ENCODE measurements at regions not wholly inside any gene's neighbourhood (a gene's known extent, or its start where the extent isn't known, plus 50 kb on each side); places are given as distances from the start of the nearest gene placed in this dataset.
"Not testable (repeated sequence)": the region's sequence is repeated elsewhere in the genome, so short reads cannot be mapped to it uniquely, and the experiment has no call there.

- Mint-ChIP-seq H3K4me1 (ENCODE audit: low read depth) (no peaks in the 10 kb centered on the region), H3K27ac (ENCODE audit: unreplicated experiment) (no peak overlapping the region), H3K9me3 (ENCODE audit: low read depth) (no peaks in the 10 kb centered on the region), H3K27me3 (ENCODE audit: low read depth) (no peaks in the 10 kb centered on the region), H3K4me3 (ENCODE audit: unreplicated experiment) (no peak overlapping the region), H3K36me3 (ENCODE audit: low read depth) (no peaks in the 10 kb centered on the region)
- TF ChIP-seq, protein P1, sequence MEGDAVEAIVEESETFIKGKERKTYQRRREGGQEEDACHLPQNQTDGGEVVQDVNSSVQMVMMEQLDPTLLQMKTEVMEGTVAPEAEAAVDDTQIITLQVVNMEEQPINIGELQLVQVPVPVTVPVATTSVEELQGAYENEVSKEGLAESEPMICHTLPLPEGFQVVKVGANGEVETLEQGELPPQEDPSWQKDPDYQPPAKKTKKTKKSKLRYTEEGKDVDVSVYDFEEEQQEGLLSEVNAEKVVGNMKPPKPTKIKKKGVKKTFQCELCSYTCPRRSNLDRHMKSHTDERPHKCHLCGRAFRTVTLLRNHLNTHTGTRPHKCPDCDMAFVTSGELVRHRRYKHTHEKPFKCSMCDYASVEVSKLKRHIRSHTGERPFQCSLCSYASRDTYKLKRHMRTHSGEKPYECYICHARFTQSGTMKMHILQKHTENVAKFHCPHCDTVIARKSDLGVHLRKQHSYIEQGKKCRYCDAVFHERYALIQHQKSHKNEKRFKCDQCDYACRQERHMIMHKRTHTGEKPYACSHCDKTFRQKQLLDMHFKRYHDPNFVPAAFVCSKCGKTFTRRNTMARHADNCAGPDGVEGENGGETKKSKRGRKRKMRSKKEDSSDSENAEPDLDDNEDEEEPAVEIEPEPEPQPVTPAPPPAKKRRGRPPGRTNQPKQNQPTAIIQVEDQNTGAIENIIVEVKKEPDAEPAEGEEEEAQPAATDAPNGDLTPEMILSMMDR (IDR thresholded peaks at IDR 0.05): no peak
- no peak for DNase-seq (ENCODE audit: low spot score)
These were observed 507.6 kb upstream of the ROBO2 start for GRCh38 chr3:76532158-76532822.

DNA sequence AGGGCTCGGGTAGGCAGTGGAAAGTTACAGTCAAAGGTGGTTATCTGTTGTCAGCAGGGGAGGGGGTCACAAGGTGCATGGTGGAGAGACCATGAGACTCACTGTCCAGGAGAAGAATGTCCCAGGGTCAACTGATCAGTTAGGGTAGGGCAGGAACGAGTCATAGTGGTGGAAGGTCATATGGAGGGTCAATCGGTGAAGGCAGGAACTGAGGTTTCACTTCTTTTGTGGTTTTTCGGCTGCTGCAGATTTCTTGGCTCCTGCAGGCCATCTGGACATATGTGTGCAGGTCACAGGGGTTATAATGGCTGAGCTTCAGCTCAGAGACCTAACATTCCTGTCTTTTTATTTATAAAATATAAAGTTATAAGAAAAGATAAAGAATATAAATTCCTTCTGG lies 506.2 kb upstream of the ROBO2 start:
- not testable (repeated sequence) for H3K27me3 Mint-ChIP-seq (ENCODE audit: low read depth); DNase-seq (ENCODE audit: low spot score); H3K36me3 Mint-ChIP-seq (ENCODE audit: low read depth); H3K27ac Mint-ChIP-seq (ENCODE audit: unreplicated experiment); H3K4me3 Mint-ChIP-seq (ENCODE audit: unreplicated experiment); H3K9me3 Mint-ChIP-seq (ENCODE audit: low read depth); H3K4me1 Mint-ChIP-seq (ENCODE audit: low read depth)

- DNase-seq (ENCODE audit: low spot score); H3K36me3 Mint-ChIP-seq (ENCODE audit: low read depth); H3K9me3 Mint-ChIP-seq (ENCODE audit: low read depth); H3K27ac Mint-ChIP-seq (ENCODE audit: unreplicated experiment); H3K4me3 Mint-ChIP-seq (ENCODE audit: unreplicated experiment); H3K4me1 Mint-ChIP-seq (ENCODE audit: low read depth); H3K27me3 Mint-ChIP-seq (ENCODE audit: low read depth): not testable (repeated sequence)
These were observed 502.0 kb upstream of the ROBO2 start for GRCh38 chr3:76537857-76538256.

DNA sequence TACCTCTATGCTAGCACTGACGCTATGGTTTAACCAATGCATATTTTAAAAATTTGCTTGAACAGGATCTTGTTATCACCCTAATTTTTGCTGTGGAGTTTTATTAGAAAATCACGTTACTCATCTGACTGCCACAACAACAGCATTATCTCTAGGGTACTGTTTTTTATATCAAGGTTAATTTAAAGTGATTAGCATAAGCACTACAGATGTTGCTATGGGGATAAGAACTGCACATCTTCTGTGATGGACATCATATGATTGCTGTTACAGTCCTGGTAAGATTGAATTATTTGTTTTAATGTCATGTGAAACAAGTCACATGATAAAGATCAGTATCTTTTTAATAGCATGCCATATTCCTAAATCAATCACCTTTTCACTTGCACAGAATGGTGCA lies 492.2 kb upstream of the ROBO2 start:
- H3K9me3 Mint-ChIP-seq (ENCODE audit: low read depth): no peaks in the 10 kb centered on the region
- H3K27ac Mint-ChIP-seq (ENCODE audit: unreplicated experiment): no peak overlapping the region
- no peak overlapping the region for H3K4me3 Mint-ChIP-seq (ENCODE audit: unreplicated experiment)
- H3K36me3 Mint-ChIP-seq (ENCODE audit: low read depth): no peaks in the 10 kb centered on the region
- H3K27me3 Mint-ChIP-seq (ENCODE audit: low read depth): no peaks in the 10 kb centered on the region
- no peaks in the 10 kb centered on the region for H3K4me1 Mint-ChIP-seq (ENCODE audit: low read depth)
- DNase-seq (ENCODE audit: low spot score): no peak
- TF ChIP-seq, protein P1 (IDR thresholded peaks at IDR 0.05): no peak

DNA sequence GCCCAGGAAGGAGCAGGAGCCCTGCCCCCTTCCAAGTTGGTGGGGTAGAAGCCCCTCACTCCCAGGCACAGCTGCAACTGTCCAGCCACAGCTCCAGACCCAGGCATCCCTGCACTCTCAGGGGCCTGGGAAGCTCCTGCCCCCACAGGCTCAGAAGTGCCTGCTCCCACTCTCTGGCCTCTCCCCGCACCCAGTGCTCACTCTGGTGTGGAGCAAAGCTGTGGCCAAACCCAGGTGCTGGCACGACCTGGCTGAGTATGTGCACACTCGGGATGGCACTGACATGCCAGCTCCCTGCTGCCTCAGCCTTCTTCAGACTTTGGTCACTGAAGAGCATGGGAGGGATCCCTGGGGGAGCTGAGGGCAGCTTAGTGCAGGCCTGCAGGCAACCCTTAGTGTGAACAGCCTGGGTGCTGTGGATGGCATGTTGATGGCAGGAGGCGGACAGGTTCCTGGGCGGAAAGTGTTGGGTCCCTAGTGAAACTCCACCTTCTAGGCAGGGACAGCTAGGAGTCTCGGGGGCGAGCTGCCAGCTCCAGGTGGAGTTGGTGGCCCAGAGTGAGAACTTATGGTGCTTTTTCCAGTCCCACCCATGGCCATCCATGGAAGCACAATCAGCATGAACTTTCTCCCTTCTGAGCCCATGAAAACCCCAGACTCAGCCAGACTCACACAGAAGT lies 489.2 kb upstream of the ROBO2 start:
- Mint-ChIP-seq H3K4me1 (ENCODE audit: low read depth) (peaks cover 12% of the 10 kb centered on the region), H3K27ac (ENCODE audit: unreplicated experiment) (no peak overlapping the region), H3K9me3 (ENCODE audit: low read depth) (no peaks in the 10 kb centered on the region), H3K36me3 (ENCODE audit: low read depth) (no peaks in the 10 kb centered on the region), H3K4me3 (ENCODE audit: unreplicated experiment) (no peak overlapping the region), H3K27me3 (ENCODE audit: low read depth) (no peaks in the 10 kb centered on the region)
- TF ChIP-seq, protein P1 (IDR thresholded peaks at IDR 0.05): no peak
- DNase-seq (ENCODE audit: low spot score): no peak

- H3K36me3 Mint-ChIP-seq (ENCODE audit: low read depth): no peaks in the 10 kb centered on the region
- H3K9me3 Mint-ChIP-seq (ENCODE audit: low read depth): no peaks in the 10 kb centered on the region
- no peak for DNase-seq (ENCODE audit: low spot score)
- H3K4me3 Mint-ChIP-seq (ENCODE audit: unreplicated experiment): no peak overlapping the region
- no peaks in the 10 kb centered on the region for H3K27me3 Mint-ChIP-seq (ENCODE audit: low read depth)
- peaks cover 12% of the 10 kb centered on the region for H3K4me1 Mint-ChIP-seq (ENCODE audit: low read depth)
- H3K27ac Mint-ChIP-seq (ENCODE audit: unreplicated experiment): no peak overlapping the region
- TF ChIP-seq, protein P1 (IDR thresholded peaks at IDR 0.05): no peak
These were observed 488.2 kb upstream of the ROBO2 start for GRCh38 chr3:76551739-76552138.

Data from chondrocyte (in vitro differentiated cells).